ENCODE measurements at regions not wholly inside any gene's neighbourhood (a gene's known extent, or its start where the extent isn't known, plus 50 kb on each side); places are given as distances from the start of the nearest gene placed in this dataset.
"Not testable (repeated sequence)": the region's sequence is repeated elsewhere in the genome, so short reads cannot be mapped to it uniquely, and the experiment has no call there.

- peak; percentile 13 for DNase-seq (ENCODE audit: low read depth)
Measured at GRCh38 chr11:23563591-23563990, 703.3 kb upstream of the CCDC179 start.

GRCh38 chr11:23564370-23564769 lies 704.1 kb upstream of the CCDC179 start:
- no peak for DNase-seq (ENCODE audit: low read depth)

GRCh38 chr11:23569134-23569533 lies 708.9 kb upstream of the CCDC179 start:
- DNase-seq (ENCODE audit: low read depth): peak; percentile 34

GRCh38 chr11:23569547-23569946 lies 709.3 kb upstream of the CCDC179 start:
- no peak for DNase-seq (ENCODE audit: low read depth)

GRCh38 chr11:23570828-23571227 lies 710.6 kb upstream of the CCDC179 start:
- no peak for DNase-seq (ENCODE audit: low read depth)

GRCh38 chr11:23573429-23573828 lies 713.2 kb upstream of the CCDC179 start:
- no peak for DNase-seq (ENCODE audit: low read depth)

- DNase-seq (ENCODE audit: low read depth): no peak
Measured at GRCh38 chr11:23574149-23574548, 713.9 kb upstream of the CCDC179 start.

- DNase-seq (ENCODE audit: low read depth): no peak
Measured at GRCh38 chr11:23577296-23577695, 717.0 kb upstream of the CCDC179 start.

- DNase-seq (ENCODE audit: low read depth): peak; percentile 5
Measured at GRCh38 chr11:23585416-23586104, 725.3 kb upstream of the CCDC179 start.

GRCh38 chr11:23586173-23586572 lies 725.9 kb upstream of the CCDC179 start:
- DNase-seq (ENCODE audit: low read depth): no peak

- no peak for DNase-seq (ENCODE audit: low read depth)
Measured at GRCh38 chr11:23590596-23591308, 730.5 kb upstream of the CCDC179 start.

- DNase-seq (ENCODE audit: low read depth): no peak
Measured at GRCh38 chr11:23594755-23595154, 734.5 kb upstream of the CCDC179 start.

GRCh38 chr11:23604966-23605365 lies 744.7 kb upstream of the CCDC179 start:
- DNase-seq (ENCODE audit: low read depth): no peak

GRCh38 chr11:23606191-23606590 lies 745.9 kb upstream of the CCDC179 start:
- no peak for DNase-seq (ENCODE audit: low read depth)

GRCh38 chr11:23611726-23612125 lies 751.5 kb upstream of the CCDC179 start:
- no peak for DNase-seq (ENCODE audit: low read depth)

GRCh38 chr11:23620617-23621016 lies 760.3 kb upstream of the CCDC179 start:
- no peak for DNase-seq (ENCODE audit: low read depth)

- no peak for DNase-seq (ENCODE audit: low read depth)
Measured at GRCh38 chr11:23632293-23632692, 772.0 kb upstream of the CCDC179 start.

GRCh38 chr11:23644443-23644842 lies 784.2 kb upstream of the CCDC179 start:
- no peak for DNase-seq (ENCODE audit: low read depth)

- not testable (repeated sequence) for DNase-seq (ENCODE audit: low read depth)
Measured at GRCh38 chr11:23652336-23652735, 792.1 kb upstream of the CCDC179 start.

- no peak for DNase-seq (ENCODE audit: low read depth)
Measured at GRCh38 chr11:23653071-23653675, 792.9 kb upstream of the CCDC179 start.

- DNase-seq (ENCODE audit: low read depth): no peak
Measured at GRCh38 chr11:23668324-23668723, 808.0 kb upstream of the CCDC179 start.

- DNase-seq (ENCODE audit: low read depth): no peak
Measured at GRCh38 chr11:23673366-23673765, 813.1 kb upstream of the CCDC179 start.

- peak; percentile 51 for DNase-seq (ENCODE audit: low read depth)
Measured at GRCh38 chr11:23674866-23675265, 814.6 kb upstream of the CCDC179 start.

All from fibroblast of gingiva (primary cell).